ENCODE measurements at regions not wholly inside any gene's neighbourhood (a gene's known extent, or its start where the extent isn't known, plus 50 kb on each side); places are given as distances from the start of the nearest gene placed in this dataset.

DNA sequence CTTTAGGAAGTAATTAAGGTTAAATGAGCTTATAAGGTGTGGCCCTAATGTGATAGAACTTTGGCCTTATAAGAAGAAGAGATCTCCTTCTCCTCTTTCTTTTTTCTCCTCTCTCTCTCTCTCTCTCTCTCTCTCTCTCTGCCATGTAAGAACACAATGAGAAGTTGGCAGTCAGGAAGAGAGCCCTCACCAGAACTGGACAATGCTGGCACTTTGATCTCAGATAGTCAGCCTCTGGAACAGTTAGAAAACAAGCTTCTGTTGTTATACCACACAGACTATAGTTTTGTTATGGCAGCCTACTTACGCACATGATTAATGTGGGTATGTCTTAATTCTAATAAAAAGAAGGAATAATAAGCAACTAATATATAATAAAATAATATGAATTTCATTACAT lies 444.2 kb upstream of the LRRC7 start:
- DNase-seq (ENCODE audit: low read depth in 4 of 6, low spot score in 6 of 6): no peak
- Histone ChIP-seq H3K27ac (ENCODE audit: low read depth, low read length) (no peak overlapping the region), H3K4me3 (ENCODE audit: low read depth, low read length) (no peak overlapping the region), H3K27me3 (ENCODE audit: control insufficient read depth, insufficient read depth, low read length) (no peaks in the 10 kb centered on the region), H3K4me1 (ENCODE audit: control insufficient read depth, insufficient read depth, low read length) (no peaks in the 10 kb centered on the region), H3K9me3 (ENCODE audit: control insufficient read depth, insufficient read depth, low read length) (no peaks in the 10 kb centered on the region), H3K36me3 (ENCODE audit: control insufficient read depth, insufficient read depth, low read length) (no peaks in the 10 kb centered on the region)
- WGBS (ENCODE audit: insufficient coverage): no CpG with 5 or more reads among the region's 1 CpG

DNA sequence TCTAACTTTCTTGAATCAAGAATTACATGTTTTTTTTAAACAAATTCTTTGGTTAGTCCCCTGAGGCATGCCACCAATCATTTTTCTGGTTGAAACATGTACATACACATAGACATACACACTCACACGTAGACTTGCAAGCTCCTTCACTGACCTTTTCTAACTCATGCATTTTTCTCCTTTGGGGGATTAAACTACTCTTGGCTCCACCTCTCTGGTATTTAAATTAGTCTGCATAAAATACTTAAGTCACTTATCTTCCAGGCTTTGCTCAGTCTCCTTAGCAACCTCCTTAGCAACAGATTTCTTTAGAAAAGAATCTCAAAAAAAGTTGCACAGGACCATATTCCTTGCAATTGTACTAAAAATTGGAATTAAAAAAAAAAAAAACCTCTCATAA lies 440.9 kb upstream of the LRRC7 start:
- Histone ChIP-seq H3K9me3 (ENCODE audit: control insufficient read depth, insufficient read depth, low read length) (no peaks in the 10 kb centered on the region), H3K27ac (ENCODE audit: low read depth, low read length) (no peak overlapping the region), H3K27me3 (ENCODE audit: control insufficient read depth, insufficient read depth, low read length) (no peaks in the 10 kb centered on the region), H3K36me3 (ENCODE audit: control insufficient read depth, insufficient read depth, low read length) (no peaks in the 10 kb centered on the region), H3K4me1 (ENCODE audit: control insufficient read depth, insufficient read depth, low read length) (no peaks in the 10 kb centered on the region), H3K4me3 (ENCODE audit: low read depth, low read length) (no peak overlapping the region)
- DNase-seq (ENCODE audit: low read depth in 4 of 6, low spot score in 6 of 6): peak in 2 of 6 donors; percentile 49 to 69
- WGBS (ENCODE audit: insufficient coverage): 33% methylated on average over 1 of the region's 1 CpG

DNA sequence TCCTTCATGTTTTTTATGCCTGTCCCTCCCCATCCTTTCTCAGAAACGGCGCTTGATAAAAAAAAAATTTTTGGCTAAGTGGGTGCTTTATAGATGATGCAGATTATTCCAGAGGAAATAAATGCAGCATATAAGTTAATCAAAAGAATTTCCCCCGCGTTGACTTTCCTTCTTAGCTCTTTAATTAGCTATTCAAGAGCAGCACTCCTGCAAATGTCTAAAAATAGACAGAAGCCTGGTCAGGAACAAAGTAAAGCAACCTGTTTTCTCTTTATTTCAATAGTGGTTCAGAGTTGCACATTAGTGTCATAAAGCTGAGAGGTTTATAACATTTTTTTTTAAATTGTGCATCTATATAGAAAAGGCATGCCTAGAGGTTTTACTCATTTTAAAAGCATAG lies 439.5 kb upstream of the LRRC7 start:
- no peak overlapping the region for H3K27ac ChIP-seq (ENCODE audit: low read depth, low read length)
- no peaks in the 10 kb centered on the region for H3K36me3 ChIP-seq (ENCODE audit: control insufficient read depth, insufficient read depth, low read length)
- no peak overlapping the region for H3K4me3 ChIP-seq (ENCODE audit: low read depth, low read length)
- H3K9me3 ChIP-seq (ENCODE audit: control insufficient read depth, insufficient read depth, low read length): no peaks in the 10 kb centered on the region
- no peaks in the 10 kb centered on the region for H3K27me3 ChIP-seq (ENCODE audit: control insufficient read depth, insufficient read depth, low read length)
- DNase-seq (ENCODE audit: low read depth in 4 of 6, low spot score in 6 of 6): peak in 1 of 6 donors; percentile 43
- H3K4me1 ChIP-seq (ENCODE audit: control insufficient read depth, insufficient read depth, low read length): no peaks in the 10 kb centered on the region
- WGBS (ENCODE audit: insufficient coverage): no CpG with 5 or more reads among the region's 4 CpGs

DNA sequence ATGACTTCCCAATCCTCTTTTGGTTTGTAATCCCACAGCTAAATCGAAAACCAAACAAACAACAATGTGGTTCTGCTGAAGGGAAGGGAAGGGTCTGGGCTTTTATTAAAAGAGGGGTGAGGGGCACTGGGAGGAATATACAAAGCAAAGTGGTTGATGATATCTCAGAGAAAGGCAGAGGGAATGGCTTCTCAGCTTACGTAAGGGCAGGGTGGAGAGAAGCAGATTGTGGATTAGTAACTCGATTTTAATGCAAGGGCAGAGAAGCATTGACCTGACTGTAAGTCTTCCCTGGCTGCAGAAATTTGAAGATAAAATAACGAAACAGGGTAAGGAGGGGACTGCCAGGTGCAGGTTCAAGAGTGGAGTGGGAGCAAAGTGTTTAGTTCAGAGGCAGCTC lies 438.2 kb upstream of the LRRC7 start:
- no peak for DNase-seq (ENCODE audit: low read depth in 4 of 6, low spot score in 6 of 6)
- WGBS (ENCODE audit: insufficient coverage): 91% methylated on average over 3 of the region's 4 CpGs
- H3K27ac ChIP-seq (ENCODE audit: low read depth, low read length): no peak overlapping the region
- H3K36me3 ChIP-seq (ENCODE audit: control insufficient read depth, insufficient read depth, low read length): no peaks in the 10 kb centered on the region
- H3K4me1 ChIP-seq (ENCODE audit: control insufficient read depth, insufficient read depth, low read length): no peaks in the 10 kb centered on the region
- H3K9me3 ChIP-seq (ENCODE audit: control insufficient read depth, insufficient read depth, low read length): no peaks in the 10 kb centered on the region
- H3K4me3 ChIP-seq (ENCODE audit: low read depth, low read length): no peak overlapping the region
- no peaks in the 10 kb centered on the region for H3K27me3 ChIP-seq (ENCODE audit: control insufficient read depth, insufficient read depth, low read length)

DNA sequence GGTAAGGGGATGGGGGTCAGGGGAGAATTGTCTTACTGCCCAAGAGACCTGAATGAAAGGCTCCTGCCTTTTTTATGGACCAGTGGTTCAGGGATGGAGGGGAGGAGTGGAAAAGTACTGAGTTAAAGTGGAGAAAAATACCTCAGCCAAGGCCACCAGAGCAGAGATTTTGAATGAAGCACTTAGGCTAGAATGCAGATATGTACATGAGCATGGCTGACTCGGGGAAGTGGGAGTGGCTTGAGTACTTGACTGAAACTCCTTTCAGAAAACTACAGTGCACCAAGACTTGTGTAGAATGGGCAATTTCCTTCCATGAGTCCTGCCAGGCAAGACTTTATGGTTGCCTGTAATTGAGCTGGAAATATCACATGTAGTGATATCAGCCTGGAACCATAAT lies 429.6 kb upstream of the LRRC7 start:
- H3K36me3 ChIP-seq (ENCODE audit: control insufficient read depth, insufficient read depth, low read length): no peaks in the 10 kb centered on the region
- DNase-seq (ENCODE audit: low read depth in 4 of 6, low spot score in 6 of 6): no peak
- H3K4me3 ChIP-seq (ENCODE audit: low read depth, low read length): no peak overlapping the region
- no peaks in the 10 kb centered on the region for H3K4me1 ChIP-seq (ENCODE audit: control insufficient read depth, insufficient read depth, low read length)
- no peaks in the 10 kb centered on the region for H3K27me3 ChIP-seq (ENCODE audit: control insufficient read depth, insufficient read depth, low read length)
- WGBS (ENCODE audit: insufficient coverage): no CpG with 5 or more reads among the region's 1 CpG
- no peak overlapping the region for H3K27ac ChIP-seq (ENCODE audit: low read depth, low read length)
- H3K9me3 ChIP-seq (ENCODE audit: control insufficient read depth, insufficient read depth, low read length): peaks cover 2% of the 10 kb centered on the region

DNA sequence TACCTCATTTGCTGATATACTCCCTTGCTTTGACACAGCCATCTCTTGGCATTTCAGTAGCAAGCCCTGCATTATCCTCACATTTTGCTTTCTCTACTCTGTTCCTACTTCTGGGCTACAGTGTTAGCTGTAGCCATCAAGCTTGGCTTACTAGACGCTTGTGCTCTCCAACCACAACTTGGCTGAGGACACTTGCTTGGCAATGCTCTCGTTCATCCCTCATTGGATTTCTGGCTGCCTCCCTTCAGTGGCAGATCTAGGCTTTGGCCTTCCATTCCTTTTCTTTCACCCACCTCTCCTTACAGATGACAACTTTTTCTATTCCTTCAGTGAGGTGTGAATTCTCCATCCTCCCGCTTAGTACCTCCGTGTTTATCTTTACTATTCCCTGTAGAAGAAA lies 428.7 kb upstream of the LRRC7 start:
- Histone ChIP-seq H3K4me1 (ENCODE audit: control insufficient read depth, insufficient read depth, low read length) (no peaks in the 10 kb centered on the region), H3K4me3 (ENCODE audit: low read depth, low read length) (no peak overlapping the region), H3K27me3 (ENCODE audit: control insufficient read depth, insufficient read depth, low read length) (no peaks in the 10 kb centered on the region), H3K27ac (ENCODE audit: low read depth, low read length) (no peak overlapping the region), H3K36me3 (ENCODE audit: control insufficient read depth, insufficient read depth, low read length) (no peaks in the 10 kb centered on the region), H3K9me3 (ENCODE audit: control insufficient read depth, insufficient read depth, low read length) (peaks cover 2% of the 10 kb centered on the region)
- DNase-seq (ENCODE audit: low read depth in 4 of 6, low spot score in 6 of 6): peak in 1 of 6 donors; percentile 89
- 84% methylated on average over 2 of the region's 4 CpGs for WGBS (ENCODE audit: insufficient coverage)

DNA sequence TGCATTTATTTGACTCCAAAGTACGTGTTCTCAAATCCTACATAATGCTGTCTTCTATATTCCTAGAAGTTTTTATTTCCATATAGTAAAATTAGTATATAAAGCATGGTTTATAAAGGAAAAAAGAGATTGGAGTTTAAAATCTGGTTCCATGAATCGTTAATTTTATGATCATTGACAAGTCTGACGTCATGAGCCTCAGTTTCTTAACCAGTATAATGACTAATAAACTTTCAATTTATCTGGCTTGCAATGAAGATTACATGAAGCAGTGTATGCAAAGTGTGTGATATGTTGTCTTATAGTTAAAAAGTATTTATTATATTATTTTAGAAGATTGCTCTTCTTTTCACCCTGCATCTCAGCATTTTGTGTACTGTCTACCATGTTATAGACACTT lies 421.4 kb upstream of the LRRC7 start:
- DNase-seq (ENCODE audit: low read depth in 4 of 6, low spot score in 6 of 6): no peak
- H3K4me1 ChIP-seq (ENCODE audit: control insufficient read depth, insufficient read depth, low read length): no peaks in the 10 kb centered on the region
- no CpG with 5 or more reads among the region's 3 CpGs for WGBS (ENCODE audit: insufficient coverage)
- no peak overlapping the region for H3K4me3 ChIP-seq (ENCODE audit: low read depth, low read length)
- no peak overlapping the region for H3K27ac ChIP-seq (ENCODE audit: low read depth, low read length)
- H3K36me3 ChIP-seq (ENCODE audit: control insufficient read depth, insufficient read depth, low read length): no peaks in the 10 kb centered on the region
- no peaks in the 10 kb centered on the region for H3K27me3 ChIP-seq (ENCODE audit: control insufficient read depth, insufficient read depth, low read length)
- H3K9me3 ChIP-seq (ENCODE audit: control insufficient read depth, insufficient read depth, low read length): no peaks in the 10 kb centered on the region

DNA sequence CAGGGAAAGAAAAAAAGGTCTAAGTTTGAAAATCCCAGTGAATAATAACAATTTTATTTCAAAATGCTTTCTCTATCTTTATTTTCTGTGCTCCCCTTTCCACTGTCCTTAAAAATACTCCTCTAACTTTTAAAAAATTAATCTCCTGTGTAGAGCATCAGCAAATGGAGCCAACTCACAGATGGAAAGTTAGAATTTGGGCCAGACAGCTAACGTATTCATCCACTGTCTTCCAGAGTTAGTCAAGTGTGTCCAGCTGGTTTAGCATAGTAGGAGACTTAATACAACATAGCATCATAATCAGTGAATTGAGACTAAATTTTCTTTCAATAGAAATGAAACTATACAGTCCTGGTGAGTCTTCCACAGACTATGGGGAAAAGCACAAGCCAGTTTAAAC lies 419.0 kb upstream of the LRRC7 start:
- Histone ChIP-seq H3K4me3 (ENCODE audit: low read depth, low read length) (no peak overlapping the region), H3K4me1 (ENCODE audit: control insufficient read depth, insufficient read depth, low read length) (no peaks in the 10 kb centered on the region), H3K36me3 (ENCODE audit: control insufficient read depth, insufficient read depth, low read length) (no peaks in the 10 kb centered on the region), H3K27ac (ENCODE audit: low read depth, low read length) (no peak overlapping the region), H3K9me3 (ENCODE audit: control insufficient read depth, insufficient read depth, low read length) (no peaks in the 10 kb centered on the region), H3K27me3 (ENCODE audit: control insufficient read depth, insufficient read depth, low read length) (no peaks in the 10 kb centered on the region)
- WGBS (ENCODE audit: insufficient coverage): no CpG with 5 or more reads among the region's 1 CpG
- no peak for DNase-seq (ENCODE audit: low read depth in 4 of 6, low spot score in 6 of 6)

DNA sequence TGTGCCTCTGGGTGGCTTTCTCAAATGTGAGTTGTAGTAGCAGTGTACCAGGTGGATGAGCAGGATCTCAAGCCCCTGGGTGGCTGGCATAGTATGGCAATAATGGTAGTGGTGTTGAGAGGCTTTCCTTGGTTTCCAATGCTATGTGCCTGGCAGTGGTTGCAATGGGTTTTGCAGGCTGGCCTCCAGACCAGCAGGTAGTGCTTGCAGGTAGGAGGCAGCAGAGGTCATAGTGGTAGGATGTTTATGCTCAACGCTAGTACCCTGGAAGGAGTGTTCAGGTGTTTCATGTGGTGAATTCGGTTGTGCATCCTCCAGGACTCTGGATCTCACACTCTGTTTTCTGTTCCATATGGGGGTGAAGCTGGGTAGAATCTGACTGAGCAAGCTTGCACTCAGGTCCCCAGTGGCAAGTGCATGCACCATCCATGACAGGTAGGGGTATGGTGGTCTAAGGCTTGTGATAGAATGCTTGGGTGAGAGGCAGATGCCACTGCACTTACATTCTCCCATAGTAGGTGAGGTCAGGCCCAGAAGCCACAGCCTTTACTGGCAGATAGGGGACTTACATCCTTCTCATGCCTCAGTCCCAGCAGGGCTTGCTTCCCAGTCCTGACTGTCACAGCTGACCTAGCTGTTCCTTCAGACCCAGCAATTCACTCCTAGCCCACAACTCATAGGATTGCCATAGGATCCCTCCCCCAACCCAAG lies 410.5 kb upstream of the LRRC7 start:
- Histone ChIP-seq H3K9me3 (ENCODE audit: control insufficient read depth, insufficient read depth, low read length) (no peaks in the 10 kb centered on the region), H3K27me3 (ENCODE audit: control insufficient read depth, insufficient read depth, low read length) (no peaks in the 10 kb centered on the region), H3K4me3 (ENCODE audit: low read depth, low read length) (no peak overlapping the region), H3K36me3 (ENCODE audit: control insufficient read depth, insufficient read depth, low read length) (no peaks in the 10 kb centered on the region), H3K27ac (ENCODE audit: low read depth, low read length) (no peak overlapping the region), H3K4me1 (ENCODE audit: control insufficient read depth, insufficient read depth, low read length) (no peaks in the 10 kb centered on the region)
- WGBS (ENCODE audit: insufficient coverage): 100% methylated on average over 2 of the region's 2 CpGs
- no peak for DNase-seq (ENCODE audit: low read depth in 4 of 6, low spot score in 6 of 6)

DNA sequence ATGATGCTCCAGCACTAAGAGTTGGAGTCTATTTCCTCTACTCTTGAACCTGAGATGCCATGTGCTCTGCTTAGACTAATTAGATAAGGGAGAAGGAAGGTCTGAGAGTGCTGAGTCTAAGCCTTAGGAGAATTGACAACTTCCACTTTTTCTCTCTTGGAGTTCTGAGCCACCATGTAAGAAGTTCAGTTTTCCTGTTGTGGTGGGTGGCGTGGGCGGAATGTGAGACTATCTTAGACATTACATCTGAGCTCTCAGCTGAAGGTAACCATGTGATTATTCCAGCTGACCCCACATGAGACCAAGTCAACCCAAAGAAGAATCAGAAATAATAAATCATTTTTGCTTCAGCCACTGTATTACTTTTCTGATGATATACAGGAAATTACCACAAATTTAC lies 404.5 kb upstream of the LRRC7 start:
- Histone ChIP-seq H3K27me3 (ENCODE audit: control insufficient read depth, insufficient read depth, low read length) (no peaks in the 10 kb centered on the region), H3K4me1 (ENCODE audit: control insufficient read depth, insufficient read depth, low read length) (no peaks in the 10 kb centered on the region), H3K27ac (ENCODE audit: low read depth, low read length) (no peak overlapping the region), H3K9me3 (ENCODE audit: control insufficient read depth, insufficient read depth, low read length) (no peaks in the 10 kb centered on the region), H3K36me3 (ENCODE audit: control insufficient read depth, insufficient read depth, low read length) (no peaks in the 10 kb centered on the region), H3K4me3 (ENCODE audit: low read depth, low read length) (no peak overlapping the region)
- no CpG with 5 or more reads among the region's 2 CpGs for WGBS (ENCODE audit: insufficient coverage)
- DNase-seq (ENCODE audit: low read depth in 4 of 6, low spot score in 6 of 6): no peak
